ENCODE measurements at regions not wholly inside any gene's neighbourhood (a gene's known extent, or its start where the extent isn't known, plus 50 kb on each side); places are given as distances from the start of the nearest gene placed in this dataset.

- no peaks in the 10 kb centered on the region for H3K9me3 ChIP-seq
- H3K27ac ChIP-seq, result no peak overlapping the region
- no peaks in the 10 kb centered on the region for H3K36me3 ChIP-seq
- no peak for TF ChIP-seq CTCF (IDR thresholded peaks at IDR 0.05)
- no peak overlapping the region for H3K9ac ChIP-seq (ENCODE audit: low read depth in 2 of 2, low read length in 2 of 2)
- intact Hi-C loops (cut with DNase I), result no loop called here
- H3K4me1 ChIP-seq, result no peaks in the 10 kb centered on the region
- DNase-seq, result no peak
- no peak overlapping the region for H3K4me3 ChIP-seq
- no peaks in the 10 kb centered on the region for H3K27me3 ChIP-seq
Measured at GRCh38 chr7:69036301-69036700, 562.0 kb upstream of the AUTS2 start.

GRCh38 chr7:69038915-69039314, 559.4 kb upstream of the AUTS2 start:
- no peak overlapping the region for H3K4me3 ChIP-seq
- no peak overlapping the region for H3K9ac ChIP-seq (ENCODE audit: low read depth in 2 of 2, low read length in 2 of 2)
- no peak for TF ChIP-seq CTCF (IDR thresholded peaks at IDR 0.05)
- H3K27ac ChIP-seq, result no peak overlapping the region
- no peak for DNase-seq
- H3K27me3 ChIP-seq, result no peaks in the 10 kb centered on the region
- no peaks in the 10 kb centered on the region for H3K9me3 ChIP-seq
- no peaks in the 10 kb centered on the region for H3K36me3 ChIP-seq
- H3K4me1 ChIP-seq, result no peaks in the 10 kb centered on the region
- intact Hi-C loops (cut with DNase I), result no loop called here

- Histone ChIP-seq H3K4me1 (no peaks in the 10 kb centered on the region), H3K9ac (ENCODE audit: low read depth in 2 of 2, low read length in 2 of 2) (no peak overlapping the region), H3K27ac (no peak overlapping the region), H3K4me3 (no peak overlapping the region), H3K9me3 (no peaks in the 10 kb centered on the region), H3K36me3 (no peaks in the 10 kb centered on the region), H3K27me3 (no peaks in the 10 kb centered on the region)
- no peak for TF ChIP-seq CTCF (IDR thresholded peaks at IDR 0.05)
- DNase-seq, result no peak
- intact Hi-C loops (cut with DNase I), result no loop called here
Measured at GRCh38 chr7:69042138-69042537, 556.1 kb upstream of the AUTS2 start.

- Histone ChIP-seq H3K9me3 (no peaks in the 10 kb centered on the region), H3K4me1 (no peaks in the 10 kb centered on the region), H3K4me3 (no peak overlapping the region), H3K9ac (ENCODE audit: low read depth in 2 of 2, low read length in 2 of 2) (no peak overlapping the region), H3K27ac (no peak overlapping the region), H3K27me3 (no peaks in the 10 kb centered on the region), H3K36me3 (no peaks in the 10 kb centered on the region)
- TF ChIP-seq CTCF (IDR thresholded peaks at IDR 0.05), result no peak
- DNase-seq, result no peak
- intact Hi-C loops (cut with DNase I), result no loop called here
Measured at GRCh38 chr7:69047151-69047754, 551.0 kb upstream of the AUTS2 start.

GRCh38 chr7:69049326-69049725, 548.9 kb upstream of the AUTS2 start:
- no peak overlapping the region for H3K9ac ChIP-seq (ENCODE audit: low read depth in 2 of 2, low read length in 2 of 2)
- intact Hi-C loops (cut with DNase I), result no loop called here
- no peaks in the 10 kb centered on the region for H3K9me3 ChIP-seq
- no peak for DNase-seq
- TF ChIP-seq CTCF (IDR thresholded peaks at IDR 0.05), result no peak
- H3K27me3 ChIP-seq, result no peaks in the 10 kb centered on the region
- H3K4me3 ChIP-seq, result no peak overlapping the region
- no peak overlapping the region for H3K27ac ChIP-seq
- no peaks in the 10 kb centered on the region for H3K4me1 ChIP-seq
- no peaks in the 10 kb centered on the region for H3K36me3 ChIP-seq

Measured in colonic mucosa (tissue), 4 donors.